IMR-90 (cell line): ENCODE measurements at regions not wholly inside any gene's neighbourhood (a gene's known extent, or its start where the extent isn't known, plus 50 kb on each side); places are given as distances from the start of the nearest gene placed in this dataset.

Source experiments
- BHLHE40 ChIP-seq: fragments of 150-350 bp; IDR thresholded peaks from 2 replicates; pipeline ENCODE4 v1.6.1; 2016; ENCODE audit warnings: mild to moderate bottlenecking, low read depth, low read length
- CEBPB ChIP-seq: IDR thresholded peaks from 2 replicates; pipeline ENCODE4 v1.6.1; 2012; ENCODE audit warnings: low read depth, low read length, improper control_type of control experiment
- FOS ChIP-seq: fragments of 150-350 bp; IDR thresholded peaks from 2 replicates; pipeline ENCODE4 v1.6.1; 2016; ENCODE audit warnings: low read depth, low read length
- MAFK ChIP-seq: IDR thresholded peaks from 2 replicates; pipeline ENCODE4 v1.6.1; 2012; ENCODE audit warnings: low read depth, low read length, improper control_type of control experiment
- MXI1 ChIP-seq: IDR thresholded peaks from 2 replicates; pipeline ENCODE4 v1.6.1; 2012; ENCODE audit warnings: low read depth, mild to moderate bottlenecking, low read length, moderate library complexity, borderline replicate concordance
- NFE2L2 ChIP-seq: fragments of 150-350 bp; IDR thresholded peaks from 2 replicates; pipeline ENCODE4 v1.6.1; 2016; ENCODE audit warnings: low read depth, mild to moderate bottlenecking, low read length
- POLR2A ChIP-seq: IDR thresholded peaks from 2 replicates; pipeline ENCODE4 v1.6.1; 2012; ENCODE audit warnings: mild to moderate bottlenecking, low read depth, low read length
- RAD21 ChIP-seq: IDR thresholded peaks from 2 replicates; pipeline ENCODE4 v1.6.1; 2012; ENCODE audit warnings: low read length, improper control_type of control experiment
- RCOR1 ChIP-seq: IDR thresholded peaks from 2 replicates; pipeline ENCODE4 v1.6.1; 2012; ENCODE audit warnings: mild to moderate bottlenecking, low read length, improper control_type of control experiment; ENCODE audit not compliant: insufficient replicate concordance
- RFX5 ChIP-seq: IDR thresholded peaks from 2 replicates; pipeline ENCODE4 v1.8.0; 2012; ENCODE audit warnings: low read depth, mild to moderate bottlenecking, low read length, moderate library complexity
- SMC3 ChIP-seq: fragments of 150-350 bp; IDR thresholded peaks from 2 replicates; pipeline ENCODE4 v1.6.1; 2016; ENCODE audit warnings: low read depth, mild to moderate bottlenecking, antibody characterized with exemption, low read length, moderate library complexity
- TF ChIP-seq, protein P1 (sequence below): conservative IDR thresholded peaks from 2 replicates; pipeline ENCODE4 v1.5.1; 2012; ENCODE audit warnings: mild to moderate bottlenecking, low read depth, low read length, improper control_type of control experiment
- TF ChIP-seq, protein P2 (sequence below): fragments of 150-350 bp; IDR thresholded peaks from 2 replicates; pipeline ENCODE4 v1.6.1; 2016; ENCODE audit warnings: low read depth, mild to moderate bottlenecking, low read length, moderate library complexity, borderline replicate concordance
- TF ChIP-seq, protein P3 (sequence below): fragments of 150-350 bp; IDR thresholded peaks from 2 replicates; pipeline ENCODE4 v1.6.1; 2017; ENCODE audit warnings: mild to moderate bottlenecking, antibody characterized with exemption, low read length, low read depth

DNA sequence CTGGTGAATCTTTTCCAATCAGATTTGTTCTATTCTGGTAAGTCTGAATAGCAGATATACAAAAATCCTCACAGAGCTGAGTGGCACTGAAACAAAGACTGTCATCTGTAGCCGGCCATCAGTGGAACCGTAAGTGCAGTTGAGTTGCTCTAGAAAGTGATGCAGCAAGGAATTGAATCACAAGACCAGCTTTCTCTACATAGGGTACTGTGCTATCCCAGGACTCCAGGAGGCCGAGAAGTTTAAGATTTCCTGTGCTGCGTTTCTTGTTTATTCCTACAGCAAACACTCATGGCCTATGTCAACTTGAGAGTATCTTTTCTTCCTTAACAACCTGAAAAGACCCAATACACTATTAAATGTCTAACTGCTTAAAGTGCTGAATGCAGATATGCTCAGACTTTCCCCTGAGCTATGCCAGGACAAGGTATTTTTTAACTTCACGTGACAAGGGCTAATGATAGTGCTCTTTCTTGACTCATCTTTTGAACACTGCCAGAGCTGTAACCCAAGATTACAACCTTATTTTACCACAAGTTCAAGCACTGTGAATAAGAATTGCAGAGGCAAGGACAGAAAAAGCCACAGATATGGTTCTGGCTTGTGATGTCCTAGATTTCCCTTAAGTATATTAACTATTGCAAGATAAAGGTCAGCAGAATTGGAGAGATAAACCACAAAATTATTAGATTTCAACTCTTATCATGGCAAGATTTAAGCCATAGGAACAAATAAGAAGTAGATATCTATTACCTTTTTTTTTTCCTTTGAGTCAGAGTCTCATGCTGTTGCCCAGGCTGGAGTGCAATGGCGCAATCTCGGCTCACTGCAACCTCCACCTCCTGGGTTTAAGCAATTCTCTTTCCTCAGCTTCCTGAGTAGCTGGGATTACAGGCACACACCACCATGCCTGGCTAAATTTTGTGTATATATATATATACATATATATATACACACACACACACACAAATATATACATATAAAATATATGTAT, 71.6 kb downstream of the GJA1 start:
- TF ChIP-seq SMC3 (no peak), POLR2A (no peak), MAFK (0 out of 2 replicates have a peak, but pooled peaks have one; percentile 6), MXI1 (no peak), NFE2L2 (no peak), RAD21 (no peak), RFX5 (no peak), CEBPB (peak; percentile 76), FOS (no peak), RCOR1 (no peak), BHLHE40 (peak; percentile 75)
- TF ChIP-seq, protein P1, sequence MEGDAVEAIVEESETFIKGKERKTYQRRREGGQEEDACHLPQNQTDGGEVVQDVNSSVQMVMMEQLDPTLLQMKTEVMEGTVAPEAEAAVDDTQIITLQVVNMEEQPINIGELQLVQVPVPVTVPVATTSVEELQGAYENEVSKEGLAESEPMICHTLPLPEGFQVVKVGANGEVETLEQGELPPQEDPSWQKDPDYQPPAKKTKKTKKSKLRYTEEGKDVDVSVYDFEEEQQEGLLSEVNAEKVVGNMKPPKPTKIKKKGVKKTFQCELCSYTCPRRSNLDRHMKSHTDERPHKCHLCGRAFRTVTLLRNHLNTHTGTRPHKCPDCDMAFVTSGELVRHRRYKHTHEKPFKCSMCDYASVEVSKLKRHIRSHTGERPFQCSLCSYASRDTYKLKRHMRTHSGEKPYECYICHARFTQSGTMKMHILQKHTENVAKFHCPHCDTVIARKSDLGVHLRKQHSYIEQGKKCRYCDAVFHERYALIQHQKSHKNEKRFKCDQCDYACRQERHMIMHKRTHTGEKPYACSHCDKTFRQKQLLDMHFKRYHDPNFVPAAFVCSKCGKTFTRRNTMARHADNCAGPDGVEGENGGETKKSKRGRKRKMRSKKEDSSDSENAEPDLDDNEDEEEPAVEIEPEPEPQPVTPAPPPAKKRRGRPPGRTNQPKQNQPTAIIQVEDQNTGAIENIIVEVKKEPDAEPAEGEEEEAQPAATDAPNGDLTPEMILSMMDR = no peak
- TF ChIP-seq, protein P2, sequence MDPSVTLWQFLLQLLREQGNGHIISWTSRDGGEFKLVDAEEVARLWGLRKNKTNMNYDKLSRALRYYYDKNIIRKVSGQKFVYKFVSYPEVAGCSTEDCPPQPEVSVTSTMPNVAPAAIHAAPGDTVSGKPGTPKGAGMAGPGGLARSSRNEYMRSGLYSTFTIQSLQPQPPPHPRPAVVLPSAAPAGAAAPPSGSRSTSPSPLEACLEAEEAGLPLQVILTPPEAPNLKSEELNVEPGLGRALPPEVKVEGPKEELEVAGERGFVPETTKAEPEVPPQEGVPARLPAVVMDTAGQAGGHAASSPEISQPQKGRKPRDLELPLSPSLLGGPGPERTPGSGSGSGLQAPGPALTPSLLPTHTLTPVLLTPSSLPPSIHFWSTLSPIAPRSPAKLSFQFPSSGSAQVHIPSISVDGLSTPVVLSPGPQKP = no peak
- TF ChIP-seq, protein P3, sequence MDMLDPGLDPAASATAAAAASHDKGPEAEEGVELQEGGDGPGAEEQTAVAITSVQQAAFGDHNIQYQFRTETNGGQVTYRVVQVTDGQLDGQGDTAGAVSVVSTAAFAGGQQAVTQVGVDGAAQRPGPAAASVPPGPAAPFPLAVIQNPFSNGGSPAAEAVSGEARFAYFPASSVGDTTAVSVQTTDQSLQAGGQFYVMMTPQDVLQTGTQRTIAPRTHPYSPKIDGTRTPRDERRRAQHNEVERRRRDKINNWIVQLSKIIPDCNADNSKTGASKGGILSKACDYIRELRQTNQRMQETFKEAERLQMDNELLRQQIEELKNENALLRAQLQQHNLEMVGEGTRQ = 0 out of 2 replicates have a peak, but pooled peaks have one; percentile 31
